Eye (tissue), 1 donor: ENCODE measurements at regions not wholly inside any gene's neighbourhood (a gene's known extent, or its start where the extent isn't known, plus 50 kb on each side); places are given as distances from the start of the nearest gene placed in this dataset.

Source experiments
- DNase-seq: peaks from one replicate; pipeline ENCODE4 v3.0.0-alpha.2; 2015

DNA sequence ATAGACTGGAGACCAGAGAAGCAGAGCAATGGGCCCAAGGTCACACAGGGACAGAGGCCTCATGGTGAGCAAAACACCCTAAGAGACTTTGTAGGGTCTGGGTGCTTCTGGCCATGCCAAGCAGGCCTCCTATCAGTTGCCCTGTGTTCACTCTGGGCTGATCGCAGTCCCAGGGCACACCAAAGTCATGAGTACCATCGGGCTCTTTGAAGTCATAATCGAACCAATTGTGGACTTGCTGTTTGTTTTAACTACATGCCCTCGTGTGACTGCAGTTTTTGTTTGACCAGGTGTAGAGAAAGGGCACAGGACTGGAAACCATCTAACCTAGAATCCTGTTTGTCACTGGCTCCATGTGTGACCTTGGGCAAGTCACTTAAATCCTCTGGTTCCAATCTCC is 172.5 kb upstream of the CPEB2 start:
- DNase-seq: no peak

DNA sequence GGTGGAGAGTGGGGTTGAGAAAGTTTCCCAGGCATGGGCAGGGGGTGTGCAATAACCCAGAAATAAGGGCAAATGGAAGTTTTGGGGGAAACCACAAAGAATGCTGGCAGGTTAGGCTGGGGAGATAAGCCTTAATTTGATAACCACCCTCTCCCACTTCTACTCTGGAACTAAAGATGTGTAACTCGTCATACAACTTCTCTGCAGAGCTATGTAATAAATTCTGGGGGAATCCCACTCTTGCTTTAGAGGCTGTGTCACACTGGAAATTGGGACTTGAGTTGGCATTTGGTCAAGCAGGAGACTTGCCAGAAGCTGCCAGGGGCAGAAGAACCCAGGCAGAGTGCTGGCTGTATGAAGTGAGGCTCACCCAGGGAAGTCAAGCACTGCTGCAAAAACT is 170.9 kb upstream of the CPEB2 start:
- DNase-seq: no peak

DNA sequence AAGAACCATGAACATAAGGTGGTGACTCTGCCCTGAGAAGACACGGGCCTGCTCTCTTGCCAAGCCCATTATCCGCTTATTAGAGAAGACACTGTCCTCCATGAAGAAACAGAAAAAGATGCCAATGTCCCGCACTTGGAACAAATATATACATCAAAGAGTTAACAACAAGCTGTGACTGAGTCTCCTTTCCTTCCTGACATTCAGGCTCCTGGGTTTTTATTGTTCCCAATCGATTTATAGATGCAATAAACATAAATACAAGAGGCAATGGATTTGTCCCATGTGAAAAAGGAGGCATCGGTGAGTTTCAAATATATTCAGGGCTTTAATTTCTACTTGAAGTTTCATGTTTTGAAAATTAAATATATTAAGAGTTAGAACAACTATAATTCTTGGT is 169.2 kb upstream of the CPEB2 start:
- DNase-seq: no peak

DNA sequence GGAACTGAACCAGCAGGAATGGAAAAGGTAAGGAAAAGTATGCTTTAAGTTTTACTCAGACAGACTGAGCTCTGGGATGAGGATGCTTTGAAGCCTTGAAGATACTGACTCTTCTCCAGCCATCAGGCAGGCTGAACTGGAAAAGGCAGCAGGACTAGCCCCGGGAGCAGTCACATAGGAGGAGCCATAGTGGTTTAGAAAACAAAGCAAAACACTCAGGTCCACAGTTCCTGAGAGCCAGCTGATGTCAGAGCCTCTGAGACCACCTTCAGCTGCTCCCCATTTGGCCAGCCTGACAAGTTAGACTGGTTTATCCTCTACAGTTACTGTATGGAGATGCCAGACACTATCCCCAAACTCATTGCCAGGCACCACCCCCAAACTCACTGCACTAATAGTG is 167.9 kb upstream of the CPEB2 start:
- DNase-seq: no peak

DNA sequence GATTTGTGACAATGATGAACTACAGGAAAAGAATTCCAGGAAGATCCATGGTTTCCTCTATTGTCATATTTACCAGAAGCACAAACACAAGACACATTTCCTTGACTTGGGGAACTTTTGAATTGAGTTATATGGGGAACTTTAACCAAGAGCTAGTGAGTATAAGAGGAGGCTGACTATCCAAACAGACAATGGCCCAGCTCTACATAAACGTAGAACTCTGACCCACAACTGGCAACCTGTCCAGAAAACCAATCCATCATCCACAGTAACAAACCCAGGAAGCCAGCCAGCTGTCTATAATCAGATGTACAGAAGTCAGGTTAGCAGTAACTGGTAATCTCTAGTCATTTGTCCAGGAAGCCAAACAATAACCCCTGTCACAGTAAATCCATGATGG is 167.0 kb upstream of the CPEB2 start:
- no peak for DNase-seq

DNA sequence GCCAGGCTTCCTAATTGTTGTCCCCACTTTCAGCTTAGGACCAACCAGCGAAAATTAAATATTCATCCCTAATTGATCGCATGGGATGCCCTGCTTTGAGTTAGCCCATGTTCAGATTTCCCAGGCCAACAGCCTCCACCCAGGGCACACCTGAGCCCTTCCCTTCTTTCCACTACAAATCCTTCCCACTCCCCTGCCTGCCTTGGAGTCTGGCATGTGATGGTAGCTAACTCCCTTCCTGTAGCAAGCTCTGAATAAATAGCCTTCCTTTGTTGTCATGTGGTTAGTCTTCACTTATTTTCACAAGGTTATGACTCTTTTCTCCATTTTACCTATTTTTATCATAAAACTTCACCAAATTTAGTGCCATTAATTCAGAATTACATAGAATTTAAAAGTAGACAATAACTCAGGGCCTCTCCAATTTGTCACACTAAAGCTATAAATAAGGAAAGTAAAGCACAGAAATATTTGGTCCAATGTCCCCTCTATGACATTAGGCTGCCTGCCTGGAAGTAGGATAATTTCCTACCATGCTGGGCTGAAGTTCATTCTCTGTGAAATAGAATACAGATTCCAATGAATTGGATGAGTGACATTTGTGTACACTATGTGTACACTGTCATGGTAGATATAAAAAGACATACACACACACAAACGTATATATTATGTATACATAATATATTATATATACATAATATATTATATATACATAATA is 166.4 kb upstream of the CPEB2 start:
- no peak for DNase-seq

DNA sequence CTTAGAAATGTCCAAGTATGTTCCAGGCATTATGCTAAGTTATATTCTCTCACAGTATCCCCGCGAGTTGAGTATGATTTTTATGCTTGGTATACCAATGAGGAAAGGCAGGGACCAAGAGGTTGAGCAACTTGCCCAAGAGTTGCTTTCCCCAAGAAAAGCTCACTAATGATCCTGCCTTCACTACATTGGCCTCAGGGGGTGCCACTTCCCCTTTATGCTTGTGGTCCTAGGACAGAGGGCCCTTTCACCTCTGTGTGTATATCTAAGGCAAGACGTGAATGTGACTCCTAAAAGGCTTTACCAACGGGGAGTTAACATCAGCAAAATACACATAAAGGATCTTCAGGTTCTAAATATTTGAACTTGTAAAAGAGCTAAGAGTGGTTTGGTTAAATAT is 164.4 kb upstream of the CPEB2 start:
- DNase-seq: no peak

DNA sequence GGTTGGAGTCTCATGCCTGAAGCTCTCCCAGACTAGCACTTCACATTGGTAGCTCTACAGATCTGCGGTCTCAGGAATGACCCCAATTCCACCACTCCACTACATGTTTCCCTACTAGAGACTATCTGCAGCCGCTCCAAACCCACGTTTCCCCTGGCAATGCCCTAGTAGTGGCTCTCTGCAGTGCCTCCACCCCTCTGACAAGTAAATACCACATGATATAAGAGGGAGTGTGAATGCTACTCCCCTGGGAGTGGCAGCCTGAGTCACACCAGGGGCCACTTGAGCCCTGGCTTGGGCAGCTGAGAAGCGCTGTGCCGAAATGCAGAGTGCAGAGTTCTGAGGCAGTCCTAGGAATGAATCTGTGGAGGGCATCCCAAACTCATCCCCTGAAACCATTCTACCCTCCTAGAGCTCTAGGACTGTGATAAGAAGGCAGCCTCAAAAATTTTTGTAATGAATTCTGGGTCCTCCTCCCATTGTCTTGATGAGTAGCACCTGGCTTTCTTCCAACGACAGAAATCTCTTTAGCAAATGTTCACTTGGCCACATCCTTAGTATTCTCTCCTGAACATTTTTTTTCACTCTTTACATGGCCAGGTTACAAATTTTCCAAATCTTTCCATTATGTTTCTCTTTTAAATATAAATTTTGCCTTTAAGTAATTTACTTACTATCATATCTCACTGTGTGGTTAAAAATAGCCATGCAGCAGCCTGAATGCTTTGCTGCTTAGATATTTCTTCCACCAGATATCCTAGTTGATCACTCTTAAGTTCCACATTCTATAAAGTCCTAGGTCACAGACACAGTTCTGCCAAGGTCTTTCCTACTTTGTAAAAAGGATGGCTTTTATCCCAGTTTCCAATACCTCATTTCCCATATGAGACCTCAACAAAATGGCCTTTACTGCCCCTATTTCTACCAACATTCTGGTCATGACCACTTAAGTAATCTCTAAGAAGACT is 160.2 kb upstream of the CPEB2 start:
- DNase-seq: no peak

DNA sequence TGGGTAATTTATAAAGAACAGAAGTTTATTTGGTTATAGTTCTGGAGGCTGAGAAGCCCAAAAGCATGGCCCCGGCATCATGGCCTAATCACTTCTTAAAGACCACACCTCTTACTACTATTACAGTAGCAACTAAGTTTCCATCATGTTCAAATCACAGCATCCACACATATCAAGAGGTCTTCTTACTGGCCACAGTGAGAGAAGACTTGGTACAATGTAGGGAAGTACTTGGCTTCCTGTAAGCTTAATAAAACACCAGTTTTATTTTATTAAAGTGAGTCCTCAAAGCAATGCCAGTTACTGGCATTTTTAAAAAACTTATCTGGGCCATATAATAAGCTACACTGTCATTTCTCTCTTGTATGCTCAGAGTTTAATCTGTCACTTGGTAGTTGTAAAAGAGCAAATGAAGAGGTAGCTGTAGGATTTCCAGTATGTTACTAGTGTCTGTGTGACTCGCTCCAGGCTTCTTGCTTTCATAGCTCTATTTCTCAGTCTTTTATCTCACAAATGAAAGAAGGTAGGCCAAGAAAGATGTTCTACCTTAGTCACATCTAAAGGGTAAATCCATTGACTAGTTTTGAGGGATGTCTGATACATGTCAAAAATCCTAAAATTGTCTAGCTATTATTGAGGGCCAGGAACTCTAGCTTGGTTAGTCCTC is 159.2 kb upstream of the CPEB2 start:
- DNase-seq: no peak

DNA sequence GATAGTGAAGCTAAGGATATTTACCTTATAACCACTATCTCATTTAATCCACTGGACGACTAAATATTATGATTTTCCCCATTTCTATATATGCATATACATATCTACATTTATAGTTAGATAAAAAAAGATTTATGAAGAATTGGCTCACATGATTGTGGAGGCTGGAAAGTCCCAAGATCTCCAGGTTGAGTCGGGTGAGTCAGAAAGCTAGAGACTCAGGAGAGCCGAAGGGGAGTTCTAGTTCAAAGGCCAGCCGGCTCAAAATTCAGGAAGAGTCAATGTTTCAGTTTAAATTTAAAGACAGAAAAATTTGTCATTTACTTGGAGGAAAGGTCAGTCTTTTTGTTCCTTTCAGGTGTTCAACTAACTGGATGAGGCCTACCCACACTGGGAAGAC is 158.2 kb upstream of the CPEB2 start:
- no peak for DNase-seq

DNA sequence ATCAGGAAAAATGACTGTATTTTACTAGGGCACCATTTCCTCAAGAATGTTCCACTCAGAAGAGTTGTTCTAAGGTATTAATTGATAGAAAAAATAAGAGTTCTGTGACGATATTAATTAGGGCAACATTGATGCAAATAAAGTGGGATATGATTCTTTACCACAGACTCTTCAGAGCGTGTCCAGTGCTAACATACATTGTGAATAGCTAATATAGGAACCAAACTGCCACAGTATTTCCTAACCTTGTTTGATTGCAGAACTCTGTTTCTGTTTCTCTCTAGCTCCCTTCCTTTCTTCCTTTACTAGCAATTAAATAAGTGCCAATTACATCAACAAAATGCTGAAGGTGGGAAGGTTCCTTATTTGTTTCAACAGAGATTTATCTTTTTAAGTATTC is 154.1 kb upstream of the CPEB2 start:
- no peak for DNase-seq

DNA sequence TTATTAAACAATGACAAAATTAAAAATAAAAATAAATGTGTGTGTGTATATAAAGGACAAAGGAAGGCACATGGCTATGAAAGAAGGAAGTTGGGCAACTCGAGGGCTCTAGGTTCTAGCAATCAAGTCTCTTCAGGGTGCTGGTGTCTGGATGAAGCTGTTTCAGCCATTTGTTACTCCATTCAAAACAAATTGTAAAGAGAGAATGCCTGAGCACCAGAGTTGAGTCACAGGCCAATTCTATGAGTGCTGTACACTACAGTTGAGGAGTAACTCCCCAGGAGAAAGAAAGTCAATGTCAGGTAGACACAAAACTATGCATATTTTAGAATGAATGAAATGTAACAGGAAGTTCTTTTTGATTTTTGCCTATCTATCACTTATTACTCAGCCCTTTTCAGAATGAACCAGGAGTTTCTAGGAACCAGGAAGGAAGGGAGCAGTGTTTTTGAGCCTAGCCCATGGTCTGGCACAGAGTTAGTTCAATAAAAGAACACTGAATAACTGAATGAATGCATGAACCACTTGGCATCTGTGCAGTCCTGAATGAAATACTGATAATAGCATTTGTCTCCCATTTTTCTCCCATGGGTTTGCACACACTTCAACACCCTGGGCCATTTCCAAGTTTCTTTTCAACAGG is 151.7 kb upstream of the CPEB2 start:
- DNase-seq: no peak

DNA sequence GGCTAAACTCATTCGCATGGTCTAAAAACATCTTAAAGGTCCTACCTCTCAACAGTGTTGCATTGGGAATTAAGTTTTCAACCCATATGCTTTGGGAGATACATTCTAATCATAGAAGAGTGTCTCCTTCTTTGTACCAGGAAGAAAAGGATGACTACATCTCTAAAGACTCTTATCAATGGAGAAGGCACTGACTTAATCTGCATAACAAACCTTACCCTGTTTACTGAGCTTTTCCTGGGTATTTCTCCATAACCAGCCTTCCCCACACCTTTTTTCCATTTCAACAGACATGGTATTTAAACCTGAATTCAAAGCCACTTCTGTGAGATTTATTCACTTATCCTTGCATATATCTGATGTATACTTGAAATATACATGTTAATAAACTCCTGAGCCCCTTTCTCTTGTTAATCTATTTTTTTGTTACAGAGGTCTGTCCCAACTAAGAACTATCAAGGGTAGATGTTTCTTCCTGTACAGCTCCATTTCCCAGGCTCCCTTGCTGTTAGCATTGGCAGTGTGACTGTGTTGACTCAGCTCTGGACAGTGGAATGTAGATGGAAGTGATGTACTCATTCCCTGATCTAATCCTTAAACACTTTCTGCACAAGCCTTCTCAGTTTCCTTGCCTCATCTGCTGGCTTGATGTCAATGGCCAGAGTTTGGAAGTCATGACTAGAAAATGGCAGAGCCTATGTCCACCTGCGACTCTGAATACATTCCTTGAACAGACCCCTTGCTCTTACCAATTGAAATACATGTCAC is 148.9 kb upstream of the CPEB2 start:
- no peak for DNase-seq

DNA sequence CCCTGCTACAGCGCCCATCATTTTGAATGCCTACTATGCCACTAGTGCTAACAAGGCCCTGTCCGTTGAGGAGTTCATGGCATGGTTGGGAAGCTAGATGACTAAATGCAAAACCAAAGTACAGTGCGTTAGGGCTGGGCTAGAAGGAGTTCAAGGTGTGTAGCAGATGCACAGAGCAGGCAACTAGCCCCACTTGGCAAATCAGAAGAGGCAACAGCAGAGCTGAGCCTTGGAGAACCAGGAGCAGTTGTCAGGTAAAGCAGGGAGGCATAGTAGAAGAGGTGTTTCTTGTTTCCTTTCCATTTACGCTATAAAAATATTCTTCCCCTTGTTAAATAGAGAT is 146.6 kb upstream of the CPEB2 start:
- DNase-seq: no peak

DNA sequence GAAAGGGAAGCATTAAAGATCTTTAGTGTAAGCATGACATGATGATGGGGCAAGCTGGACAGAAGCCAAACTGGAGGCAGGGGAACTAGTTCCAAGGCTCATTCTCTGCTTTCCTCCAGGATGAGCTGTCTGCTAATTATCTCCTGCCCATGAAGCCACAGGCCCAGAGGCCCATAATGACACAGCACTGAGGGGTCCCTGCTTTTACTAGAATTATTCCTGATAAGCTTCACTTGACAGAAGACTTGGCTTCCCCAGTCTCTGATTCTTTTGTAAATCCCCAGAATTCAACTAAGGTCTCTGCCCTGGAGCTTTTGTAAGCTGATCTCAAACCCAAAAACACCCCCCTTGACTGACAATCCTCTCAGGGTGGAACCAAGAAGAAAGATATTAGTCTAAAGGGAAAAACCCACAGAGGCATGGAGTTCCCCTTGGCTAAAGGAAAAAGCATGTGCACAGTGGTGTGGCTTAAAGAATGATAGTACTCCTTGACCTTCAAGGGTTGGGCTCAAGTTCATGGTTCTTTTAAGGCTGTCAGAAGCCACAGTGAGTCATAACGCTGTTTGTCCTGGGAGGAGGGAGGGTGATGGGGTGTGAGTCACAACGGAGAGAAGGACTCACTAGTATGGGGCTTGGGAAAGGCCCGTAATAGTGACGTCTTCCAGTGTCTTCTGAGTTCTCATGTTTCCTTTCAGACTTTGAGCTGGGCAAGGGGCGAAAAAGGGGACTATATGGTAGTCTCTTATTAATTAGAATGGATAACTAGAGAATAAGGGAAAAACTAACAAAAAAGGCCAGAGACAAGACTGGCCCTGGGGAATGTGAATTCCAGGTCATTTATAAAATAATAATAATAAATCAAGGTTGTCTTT is 146.0 kb upstream of the CPEB2 start:
- DNase-seq: no peak

DNA sequence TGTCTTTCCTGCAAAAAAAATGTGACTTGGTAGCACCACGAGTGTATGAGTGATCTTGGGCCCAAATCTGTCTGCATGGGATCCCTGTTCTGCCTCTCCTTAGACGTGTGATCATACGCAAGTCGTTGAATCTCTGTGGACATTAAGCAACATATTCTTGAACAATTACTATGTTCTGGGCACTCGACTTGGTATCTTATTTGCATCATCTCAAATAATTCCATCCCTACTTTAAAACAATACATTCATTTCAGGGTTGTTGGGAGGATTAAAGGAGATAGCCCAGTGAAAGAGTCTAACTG is 145.4 kb upstream of the CPEB2 start:
- DNase-seq: no peak

DNA sequence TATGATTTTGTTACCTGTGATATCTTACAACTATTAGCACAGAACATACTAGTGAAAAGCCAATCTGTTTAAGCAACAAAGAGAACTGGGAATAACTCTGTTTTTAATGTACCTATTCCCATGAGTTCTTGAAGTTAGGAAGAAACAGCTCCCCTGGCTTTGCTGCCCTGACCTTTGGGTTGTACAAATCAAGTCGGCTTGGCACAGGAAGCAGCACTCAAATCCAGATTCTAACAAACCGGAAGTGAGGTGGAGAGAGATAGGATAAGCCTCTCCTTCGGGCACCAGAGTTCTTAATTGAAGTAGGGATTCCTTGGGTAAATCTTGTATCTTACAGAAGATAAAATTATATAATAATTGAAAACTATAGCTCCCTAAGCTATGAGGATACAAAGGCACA is 144.8 kb upstream of the CPEB2 start:
- no peak for DNase-seq

DNA sequence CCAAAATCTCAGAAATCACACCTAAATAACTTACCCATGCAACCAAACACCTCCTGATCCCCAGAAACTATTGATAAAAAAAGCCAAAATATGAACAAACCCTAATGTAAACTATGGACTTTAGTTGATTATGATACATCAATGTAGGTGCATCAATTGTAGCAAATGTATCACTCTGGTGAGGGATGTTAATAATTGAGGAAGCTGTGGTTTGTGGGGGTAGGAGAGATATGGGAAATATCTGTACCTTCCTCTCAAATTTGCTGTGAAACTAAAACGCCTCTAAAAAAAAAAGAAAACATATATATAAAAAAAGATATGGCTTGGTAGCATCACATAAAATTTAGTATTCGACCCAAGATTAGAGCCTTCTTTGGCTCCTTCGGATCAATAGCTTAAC is 144.3 kb upstream of the CPEB2 start:
- no peak for DNase-seq

DNA sequence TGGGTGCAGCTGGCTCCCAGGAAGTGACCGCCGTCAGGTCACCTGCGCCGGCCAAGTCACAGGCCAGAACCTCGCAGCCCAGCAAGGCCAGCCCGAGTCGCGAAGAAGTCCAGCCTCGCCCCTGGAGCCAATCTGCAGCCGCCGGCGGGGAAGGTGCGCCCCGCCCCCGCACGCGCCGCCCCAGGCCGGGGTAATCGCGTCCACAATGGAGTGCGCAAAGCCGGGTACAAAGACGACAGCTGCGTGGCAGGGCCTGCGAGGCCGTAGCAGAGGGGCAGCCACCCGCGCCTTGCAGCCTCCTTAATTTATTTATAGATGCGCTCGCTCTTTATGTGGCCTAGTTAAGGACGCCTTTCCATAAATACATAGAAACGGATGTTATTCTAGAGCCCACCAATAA is 139.4 kb upstream of the CPEB2 start:
- no peak for DNase-seq

DNA sequence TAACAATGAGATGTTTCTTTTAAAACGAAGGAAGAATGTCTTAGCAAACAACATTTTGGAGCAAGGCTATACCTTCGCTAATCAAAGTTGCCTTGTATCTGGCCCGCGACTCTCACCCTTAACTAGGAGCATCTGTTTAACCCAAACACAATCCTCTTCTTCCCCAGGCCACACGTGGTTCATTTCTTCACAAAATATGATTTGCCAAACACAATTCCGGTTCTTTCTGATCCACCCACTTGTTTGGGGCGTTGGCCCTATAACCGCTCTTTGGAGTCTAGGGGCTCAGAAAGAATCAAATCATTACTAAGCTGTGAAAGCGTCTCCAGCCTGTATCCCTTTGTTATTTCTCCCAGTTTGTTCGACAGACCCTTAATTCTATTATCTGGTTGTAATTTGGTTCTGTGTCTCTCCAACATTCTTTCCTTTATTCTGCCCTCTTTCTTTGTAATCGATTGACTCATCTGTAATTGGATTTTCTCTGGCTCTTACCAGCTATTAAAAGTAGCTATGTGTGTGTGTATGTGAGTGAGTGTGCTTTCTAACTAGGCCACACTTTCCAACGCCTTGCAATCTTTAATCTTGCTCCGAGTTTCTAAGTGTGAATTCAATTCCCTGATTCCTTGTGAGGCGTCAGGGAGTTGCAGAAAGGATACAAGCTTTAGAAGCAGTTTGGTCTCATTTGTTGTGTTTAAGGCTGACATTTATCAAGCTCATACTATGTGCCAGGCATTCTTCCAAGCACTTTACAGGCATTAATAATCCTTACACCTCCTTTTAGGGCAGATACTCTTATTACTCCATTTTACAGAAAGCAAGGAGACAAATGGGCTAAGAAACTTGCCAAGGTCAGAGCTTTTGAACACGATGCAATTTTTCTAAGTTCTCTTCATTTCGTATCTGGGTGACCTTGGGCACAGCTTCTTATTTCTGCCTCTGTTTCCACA is 138.6 kb upstream of the CPEB2 start:
- DNase-seq: peak; percentile 78
